Stimulated activated CD4-positive, alpha-beta T cell treated with anti-CD3 and anti-CD28 coated beads, Interleukin-1b, Interleukin-23, amount 100 ng/mL, for 48 hours (primary cell): ENCODE measurements at regions not wholly inside any gene's neighbourhood (a gene's known extent, or its start where the extent isn't known, plus 50 kb on each side); places are given as distances from the start of the nearest gene placed in this dataset.
"Not testable (repeated sequence)": the region's sequence is repeated elsewhere in the genome, so short reads cannot be mapped to it uniquely, and the experiment has no call there.

ENCODE experiments used
- DNase-seq: peaks from one replicate; pipeline ENCODE4 v3.0.0-alpha.2; 2020

DNA sequence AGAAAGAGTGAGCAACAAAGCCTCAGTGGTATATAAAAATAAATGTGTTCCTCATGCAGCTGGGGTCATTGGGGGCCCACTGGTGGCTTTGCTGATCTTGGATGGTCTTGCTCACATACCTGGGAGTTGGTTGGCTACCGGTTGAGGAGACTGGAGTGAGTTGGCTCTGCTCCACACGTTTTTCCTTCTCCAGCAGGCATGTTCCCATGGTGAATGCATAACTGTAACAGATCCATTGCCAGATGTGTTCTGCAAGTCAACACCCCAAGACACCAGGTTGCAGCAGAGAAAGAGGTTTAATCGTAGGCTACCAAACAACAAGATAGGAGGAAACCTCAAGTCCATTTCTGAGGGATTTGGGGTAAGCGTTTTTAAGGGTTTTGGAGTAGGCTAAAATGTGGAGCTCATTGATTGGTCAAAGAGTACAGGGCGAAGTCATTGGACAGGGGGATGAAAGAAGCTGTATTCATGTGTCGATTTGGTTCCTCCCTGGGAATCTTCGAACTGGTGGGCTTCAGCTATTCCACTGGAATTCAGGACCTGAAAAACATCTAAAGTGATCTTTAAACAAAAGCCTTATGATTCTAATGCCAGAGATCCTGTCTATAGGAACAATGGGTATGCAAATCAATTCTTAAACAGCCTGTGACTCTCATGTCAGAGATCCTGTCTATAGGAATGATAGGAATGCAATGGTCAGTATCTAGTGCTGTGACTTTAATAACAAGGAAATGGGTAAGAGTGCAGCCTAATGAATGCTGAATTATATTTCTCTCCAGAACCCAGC, 467.5 kb upstream of the C16orf82 start:
- DNase-seq = no peak

DNA sequence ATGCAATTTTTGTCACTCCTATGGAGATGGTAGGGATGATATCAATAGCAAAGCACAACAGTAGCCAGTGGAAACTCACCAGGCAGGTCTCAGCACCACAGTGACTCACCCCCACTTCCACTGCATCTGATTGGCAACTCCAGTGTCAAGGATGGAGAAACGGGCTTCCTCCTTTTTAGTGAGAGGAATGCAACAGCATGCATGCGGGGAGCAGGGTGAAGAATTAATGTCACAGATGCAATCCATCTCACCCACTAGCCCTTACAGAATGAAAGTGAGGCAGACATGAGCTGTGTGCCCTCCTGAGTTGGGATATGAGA, 467.0 kb upstream of the C16orf82 start:
- no peak for DNase-seq

DNA sequence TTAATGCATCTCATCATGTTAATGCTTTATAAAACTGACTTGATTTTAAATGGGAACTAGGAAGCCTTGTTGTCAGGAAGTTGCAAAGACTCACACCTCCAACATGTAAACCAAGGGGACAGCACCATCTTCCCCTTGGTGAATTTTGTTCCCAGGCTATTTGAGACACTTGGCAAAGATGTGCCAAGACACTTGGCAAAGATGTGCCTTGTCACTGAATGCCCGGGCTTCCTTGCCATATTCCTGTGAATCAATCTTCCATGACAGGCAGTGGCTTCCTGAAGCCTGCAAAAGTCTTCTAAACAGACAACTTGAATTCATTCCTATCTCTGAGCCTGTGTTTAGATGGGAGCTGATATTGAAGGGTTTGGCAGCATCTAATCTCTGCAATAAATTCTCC, 465.4 kb upstream of the C16orf82 start:
- no peak for DNase-seq

DNA sequence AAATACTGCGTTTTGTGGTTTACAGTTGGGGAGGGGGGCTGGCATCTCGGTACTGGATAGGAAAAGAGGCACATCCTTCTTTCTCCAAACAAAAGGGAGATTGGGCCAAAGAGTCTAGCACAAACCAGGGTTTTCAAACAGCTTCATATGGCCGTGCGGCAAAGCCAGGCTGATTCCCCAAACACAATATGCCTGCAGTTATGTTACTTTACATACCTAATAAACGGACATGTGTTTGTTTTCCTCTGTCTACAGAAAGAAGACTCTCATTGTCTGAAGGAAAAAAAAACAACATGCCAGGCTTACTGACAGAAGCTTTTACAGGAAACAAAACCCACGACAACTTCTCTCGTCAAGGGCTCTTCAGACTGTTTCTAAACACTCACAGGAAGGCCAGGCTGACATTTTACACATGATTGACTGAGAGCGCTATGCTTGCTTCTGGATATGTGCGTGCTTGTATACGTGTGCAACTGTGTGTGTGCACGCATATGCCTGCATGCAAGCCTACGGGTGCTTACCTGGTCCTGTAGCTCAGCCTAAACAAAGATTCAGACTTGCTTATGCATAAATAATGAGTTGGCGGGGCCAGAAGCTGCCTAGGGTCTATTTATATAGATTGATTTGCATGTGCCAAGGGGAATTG, 461.0 kb upstream of the C16orf82 start:
- DNase-seq = no peak

DNA sequence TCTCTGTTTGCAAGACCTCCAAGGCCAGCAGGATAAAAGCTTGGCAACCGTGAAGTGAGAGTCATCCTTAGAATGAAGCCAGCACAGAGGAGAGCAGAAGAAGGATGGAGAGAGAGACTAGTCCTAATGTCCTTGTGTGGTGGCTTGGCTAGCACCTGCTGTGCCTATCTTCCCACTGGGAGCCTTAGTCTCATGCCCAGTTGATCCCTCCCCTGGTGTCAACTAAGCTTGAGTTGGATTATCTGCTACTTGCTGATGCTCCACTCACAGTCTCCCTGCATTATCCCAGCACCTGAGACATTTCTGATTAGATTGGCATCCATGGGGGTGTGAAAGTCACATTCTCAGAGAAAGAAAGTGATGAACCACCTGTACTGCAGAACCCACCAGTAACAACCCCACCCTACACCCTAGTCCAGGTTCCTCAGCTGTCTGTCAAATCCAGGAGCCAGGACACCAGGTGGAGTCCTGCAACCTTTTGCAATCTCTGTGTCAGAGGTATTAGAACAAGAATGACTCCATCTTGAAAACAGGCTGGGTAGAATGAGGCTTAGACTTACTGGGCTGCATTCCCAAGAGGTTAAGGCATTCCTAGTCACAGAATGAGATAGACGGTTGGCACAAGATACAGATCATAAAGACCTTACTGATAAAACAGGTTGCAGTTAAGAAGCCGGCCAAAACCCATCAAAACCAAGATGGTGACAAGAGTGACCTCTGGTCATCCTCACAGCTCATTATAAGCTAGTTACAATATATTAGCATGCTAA, 460.2 kb upstream of the C16orf82 start:
- DNase-seq = no peak

DNA sequence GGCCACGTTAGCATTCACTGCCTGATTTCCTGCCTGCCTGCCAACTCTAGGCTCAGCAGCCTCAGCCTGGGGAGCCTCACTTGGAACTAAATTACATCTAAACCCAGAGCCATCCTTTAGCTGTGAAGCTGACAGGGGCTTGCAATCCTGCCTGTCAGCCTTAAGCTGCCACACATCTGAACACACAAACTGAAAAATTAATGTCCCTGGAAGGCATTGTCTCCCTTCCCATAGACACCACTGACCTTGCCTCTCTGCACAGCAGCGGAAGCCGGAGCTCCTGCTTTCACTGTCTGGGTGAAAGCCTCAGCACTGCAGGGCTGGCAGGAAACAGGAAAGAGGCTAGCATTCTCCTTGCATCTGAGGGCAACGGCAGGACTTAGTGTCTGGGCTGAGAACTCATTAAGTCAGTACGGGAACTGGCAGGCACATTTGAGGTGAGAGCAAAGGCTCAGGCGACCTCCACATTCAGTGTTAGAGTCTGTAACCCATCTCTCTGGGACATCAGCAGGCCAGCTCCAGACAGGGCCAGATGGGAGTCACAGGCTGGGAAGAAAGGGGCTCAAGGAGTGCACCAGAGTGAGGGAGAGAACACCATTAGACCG, 452.4 kb upstream of the C16orf82 start:
- DNase-seq = no peak

DNA sequence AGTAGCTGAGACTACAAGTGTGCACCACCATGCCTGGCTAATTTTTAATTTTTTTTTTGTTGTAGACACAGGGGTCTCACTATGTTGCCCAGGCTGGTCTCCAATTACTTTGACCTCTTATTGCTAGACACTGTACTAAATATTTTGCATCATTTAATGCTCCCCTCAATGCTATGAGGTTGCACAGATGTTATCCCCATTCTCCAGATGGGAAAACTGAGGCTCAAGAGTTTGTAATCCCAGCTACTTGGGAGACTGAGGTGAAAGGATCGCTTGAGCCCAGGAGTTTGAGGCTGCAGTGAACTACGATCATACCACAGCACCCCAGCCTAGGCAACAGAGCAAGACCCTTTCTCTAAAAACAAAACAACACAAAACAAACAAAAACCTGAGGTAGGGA, 443.3 kb upstream of the C16orf82 start:
- DNase-seq = no peak

DNA sequence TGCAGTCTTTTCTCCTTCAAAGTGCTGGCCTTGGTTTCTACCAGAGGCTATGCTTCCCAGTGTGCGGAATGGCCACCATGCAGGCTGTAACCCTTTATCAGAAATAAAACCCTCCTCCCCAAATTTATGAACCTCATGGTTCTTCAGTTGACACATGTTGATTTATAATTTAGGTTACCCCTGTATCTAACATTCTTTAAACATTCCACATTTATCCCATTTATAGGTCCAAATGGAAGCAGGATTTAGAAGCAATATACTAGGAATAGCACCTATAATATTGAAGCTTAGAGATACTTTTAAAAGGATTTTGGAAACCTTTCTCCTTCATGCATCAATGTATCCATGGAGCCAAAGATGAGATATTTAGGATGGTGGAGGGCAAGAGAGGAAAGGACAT, 438.8 kb upstream of the C16orf82 start:
- no peak for DNase-seq

DNA sequence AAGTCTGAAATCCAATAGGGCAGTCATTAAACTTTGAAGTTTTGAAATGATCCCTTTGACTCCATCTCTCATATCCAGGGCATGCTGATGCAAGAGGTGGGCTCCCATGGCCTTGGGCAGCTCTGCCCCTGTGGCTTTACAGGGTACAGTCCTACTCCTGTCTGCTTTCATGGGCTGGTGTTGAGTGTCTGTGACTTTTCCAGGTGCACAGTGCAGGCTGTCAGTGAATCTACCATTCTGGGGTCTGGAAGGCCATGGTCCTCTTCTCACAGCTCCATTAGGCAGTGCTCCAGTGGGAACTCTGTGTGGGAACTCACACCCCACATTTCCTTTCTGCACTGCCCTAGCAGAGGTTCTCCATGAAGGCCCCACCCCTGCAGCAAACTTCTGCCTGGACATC, 435.4 kb upstream of the C16orf82 start:
- DNase-seq = not testable (repeated sequence)

DNA sequence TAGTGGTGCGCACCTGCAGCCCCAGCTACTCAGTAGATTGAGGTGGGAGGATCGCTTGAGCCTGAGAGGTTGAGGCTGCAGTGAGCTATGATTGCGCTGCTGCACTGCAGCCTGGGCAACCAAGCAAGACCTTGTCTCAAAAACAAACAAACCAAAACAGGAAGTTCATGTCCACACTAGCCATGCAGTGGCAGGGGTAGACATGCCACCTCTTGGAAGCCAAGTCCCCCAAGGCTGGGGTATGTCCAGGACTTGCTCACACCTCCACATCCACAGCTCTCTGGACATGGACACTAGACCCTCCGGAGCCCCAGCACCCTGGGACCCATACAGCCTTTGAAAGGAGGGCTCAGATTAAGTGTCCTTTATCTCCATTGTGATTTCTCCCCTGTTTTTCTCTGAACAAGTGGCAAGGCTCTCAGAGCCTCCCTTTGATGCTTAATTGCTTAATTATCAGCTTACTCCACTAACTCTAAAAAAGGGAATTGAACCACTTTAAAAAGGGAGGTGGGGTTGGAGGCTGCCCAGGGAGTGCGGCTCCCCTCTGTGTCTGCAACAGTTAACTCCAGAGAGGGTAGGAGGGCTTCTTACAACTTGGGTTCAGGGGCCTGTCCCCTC, 424.6 kb upstream of the C16orf82 start:
- DNase-seq = no peak

DNA sequence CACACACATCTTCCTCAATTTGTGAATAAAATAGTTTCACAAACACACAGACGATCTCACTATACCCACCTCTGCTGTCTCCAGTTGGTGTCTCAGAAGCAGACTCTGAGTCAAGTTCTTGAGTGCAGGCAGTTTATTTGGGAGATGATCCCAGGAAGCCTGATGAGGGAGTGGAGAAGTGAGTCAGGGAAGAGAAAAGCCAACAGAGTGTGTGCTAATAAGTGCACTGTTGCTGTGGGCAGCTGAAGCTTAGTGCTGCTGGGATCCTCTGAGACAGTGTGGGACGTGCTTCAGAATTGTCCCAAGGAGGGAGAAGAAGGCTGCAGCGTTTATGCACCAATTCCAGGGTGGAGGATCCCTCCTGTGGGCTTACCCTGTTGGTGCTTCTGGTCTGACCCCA, 423.2 kb upstream of the C16orf82 start:
- no peak for DNase-seq

DNA sequence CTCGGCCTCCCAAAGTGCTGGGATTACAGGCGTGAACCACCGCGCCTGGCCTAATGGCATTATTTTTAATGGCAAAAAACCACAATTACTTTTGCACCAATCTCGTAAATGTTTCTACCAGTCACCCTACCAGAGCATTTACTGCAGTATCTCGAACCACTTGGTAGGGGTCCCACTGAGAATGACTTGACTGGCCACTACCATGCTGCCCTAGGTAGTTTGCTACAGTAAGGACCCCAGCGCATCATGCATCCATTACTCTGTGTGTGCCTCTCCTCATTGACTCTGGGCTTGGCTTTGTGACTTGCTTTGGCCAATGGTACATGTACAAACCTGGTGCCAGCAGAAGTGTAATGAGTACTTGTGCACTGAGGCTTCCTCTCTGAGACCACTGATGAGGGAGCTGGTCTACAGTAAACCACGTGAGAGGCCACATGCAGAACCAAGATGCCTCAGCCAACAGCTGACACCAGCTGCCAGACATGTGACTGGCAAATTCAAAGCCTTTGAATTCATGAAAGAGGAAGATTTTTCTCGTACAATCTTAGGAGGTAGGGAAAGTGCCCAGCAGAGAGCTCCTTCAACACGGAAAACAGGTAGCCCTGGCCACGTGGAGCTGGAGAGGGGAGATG, 421.7 kb upstream of the C16orf82 start:
- DNase-seq = peak; percentile 2

DNA sequence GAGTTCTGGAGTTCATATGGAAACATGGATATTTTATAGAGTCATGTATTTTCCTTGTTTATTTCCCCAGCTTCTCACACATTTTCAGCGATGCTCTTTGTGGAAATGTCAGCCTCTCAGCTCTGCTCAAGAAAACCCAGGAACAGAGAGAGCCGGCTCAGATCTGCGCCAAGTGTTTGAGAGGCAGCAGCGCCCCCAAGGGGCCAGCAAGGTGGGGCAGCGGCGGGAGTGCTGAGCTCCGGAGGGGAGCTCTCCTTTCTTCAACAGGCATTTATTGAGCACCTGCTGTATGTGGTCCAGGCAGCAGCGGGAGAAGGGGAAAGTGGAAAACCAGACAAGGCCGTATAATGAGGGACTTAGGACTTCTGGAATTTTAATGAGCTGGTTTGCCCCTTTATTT, 421.1 kb upstream of the C16orf82 start:
- peak; percentile 57 for DNase-seq

DNA sequence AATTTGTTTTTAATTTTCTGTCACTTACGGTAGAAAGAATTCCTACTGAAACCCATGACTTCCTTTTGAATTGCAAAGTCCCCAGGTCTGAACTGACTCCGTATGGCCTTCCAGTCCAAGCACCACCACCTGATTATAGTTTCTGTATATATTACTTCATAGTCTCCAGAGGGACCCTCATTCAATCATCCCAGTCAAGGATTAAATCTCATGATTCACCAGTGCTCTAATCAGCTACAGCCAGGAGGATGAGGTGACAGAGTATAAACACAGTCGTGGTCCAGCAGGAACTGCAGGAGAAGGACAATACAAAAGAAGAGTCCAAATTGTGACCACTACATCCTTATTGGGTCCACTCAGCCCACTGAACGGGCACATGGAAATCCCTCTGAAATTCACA, 418.9 kb upstream of the C16orf82 start:
- DNase-seq = no peak

DNA sequence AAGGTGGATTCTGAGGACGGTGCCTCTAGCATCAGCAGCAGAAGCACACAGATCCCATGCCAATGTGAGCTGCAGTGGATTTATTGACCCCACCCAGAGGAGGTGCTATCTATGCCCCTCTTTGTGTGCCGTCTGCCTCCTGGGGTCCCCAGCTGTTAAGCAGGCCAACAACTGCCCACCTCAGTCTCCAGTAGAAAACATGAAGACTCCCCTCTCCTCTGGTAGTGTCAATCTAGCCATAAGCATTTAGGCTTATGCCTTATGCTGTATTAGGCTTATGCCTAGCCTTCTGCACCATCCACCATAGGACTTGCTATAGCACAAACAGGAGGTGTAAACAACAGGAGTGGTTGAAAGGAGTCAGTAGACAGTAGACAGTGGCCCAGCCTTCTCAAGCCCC, 417.9 kb upstream of the C16orf82 start:
- DNase-seq = no peak

DNA sequence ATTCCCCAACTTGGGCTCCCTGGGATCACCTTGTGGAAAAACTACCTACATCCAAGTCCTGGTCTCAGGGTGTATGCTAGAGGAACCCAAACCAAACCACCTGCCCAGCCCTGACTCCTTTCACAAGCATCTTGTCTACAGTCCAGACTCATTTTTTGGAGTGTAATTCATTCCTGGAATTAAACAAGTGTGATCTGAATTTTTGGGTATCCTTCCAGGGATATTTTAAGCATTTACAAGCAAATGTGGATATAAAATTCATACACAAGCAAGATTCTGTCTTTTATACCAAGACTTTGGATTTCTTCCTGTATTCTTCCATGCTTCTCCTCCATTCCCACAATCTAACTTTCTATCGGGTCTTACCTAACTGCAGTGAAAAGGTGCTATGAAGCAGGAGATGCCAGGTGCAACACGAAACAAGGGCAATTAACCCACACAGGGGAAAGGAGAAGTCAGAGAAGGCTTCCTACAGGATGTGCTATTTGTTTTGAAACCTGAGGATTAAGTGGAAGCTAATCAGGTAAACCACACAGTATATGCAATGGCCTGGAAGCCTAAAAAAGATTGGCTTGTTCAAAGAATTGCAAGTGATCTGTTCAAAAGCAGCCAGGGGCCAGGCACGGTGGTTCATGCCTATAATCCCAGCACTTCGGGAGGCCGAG, 417.2 kb upstream of the C16orf82 start:
- no peak for DNase-seq

DNA sequence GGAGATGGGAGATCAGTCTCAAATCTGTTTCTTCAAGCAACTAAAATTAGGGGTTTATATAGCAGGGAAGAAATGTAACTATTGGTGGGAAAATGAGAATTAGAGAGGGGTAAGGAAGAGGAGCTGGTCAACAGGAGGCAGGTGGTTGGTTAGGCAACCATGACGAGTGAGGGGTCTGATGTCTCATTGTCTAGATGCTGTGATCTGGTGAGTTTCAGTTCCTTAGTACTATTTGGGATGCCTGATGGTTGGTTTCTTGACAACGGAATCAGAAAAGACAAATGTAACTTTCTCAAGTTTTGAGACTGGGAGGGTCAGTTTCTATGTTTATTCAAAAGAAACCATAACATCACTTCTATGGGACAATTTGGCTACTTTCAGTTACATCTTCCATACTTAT, 415.3 kb upstream of the C16orf82 start:
- no peak for DNase-seq

DNA sequence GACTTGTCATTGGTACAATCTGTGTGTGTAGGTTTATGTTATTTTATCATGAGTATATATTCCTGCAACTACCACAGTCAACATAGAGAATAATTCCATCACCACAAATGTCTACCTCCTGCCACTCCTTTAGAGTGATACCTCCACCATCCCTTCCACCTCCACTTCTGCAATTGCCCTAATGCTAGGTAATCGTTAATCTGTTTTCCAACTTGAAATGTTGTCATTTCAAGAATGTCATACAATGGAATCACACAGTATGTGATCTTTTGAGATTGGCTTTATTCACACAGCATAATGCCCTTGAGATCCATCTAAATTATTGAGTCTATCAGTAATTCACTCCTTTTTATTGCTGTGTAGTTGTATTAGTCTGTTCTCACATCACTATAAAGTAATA, 414.8 kb upstream of the C16orf82 start:
- no peak for DNase-seq

DNA sequence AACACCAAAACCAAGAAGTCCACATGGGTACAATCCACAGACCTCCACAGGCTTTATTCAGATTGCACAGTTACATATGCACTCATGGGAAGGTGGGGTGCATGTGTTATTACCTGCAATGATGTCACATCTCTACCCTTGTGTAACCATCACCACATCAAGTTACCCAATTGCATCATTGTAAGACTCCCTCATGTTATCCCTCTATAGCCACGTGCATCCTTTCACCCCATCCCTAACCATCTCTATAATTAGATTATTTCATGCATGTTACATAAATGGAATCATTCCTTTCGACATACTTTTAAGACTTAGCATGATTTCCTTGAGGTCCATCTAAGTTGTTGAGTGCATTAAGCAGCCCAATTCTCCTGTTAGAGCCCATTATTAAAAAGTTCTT, 408.2 kb upstream of the C16orf82 start:
- no peak for DNase-seq

DNA sequence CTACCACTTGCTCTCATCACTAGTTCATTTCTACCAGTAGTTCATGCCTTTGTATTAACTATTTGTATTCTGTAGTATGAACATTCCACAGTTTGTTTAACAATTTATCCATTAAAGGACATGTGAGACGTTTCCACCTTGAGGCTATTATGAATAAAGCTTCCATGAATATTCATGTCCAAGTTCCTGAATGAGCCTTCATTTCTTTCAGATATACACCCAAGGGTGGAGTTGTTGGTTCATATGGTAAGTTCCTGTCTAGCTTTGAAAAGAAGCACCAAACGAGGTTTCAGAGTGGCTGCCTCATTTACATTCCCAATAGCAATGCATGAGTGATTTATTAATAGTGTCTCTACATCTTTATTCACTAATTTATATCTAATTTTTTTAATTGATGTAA, 407.8 kb upstream of the C16orf82 start:
- DNase-seq = no peak

DNA sequence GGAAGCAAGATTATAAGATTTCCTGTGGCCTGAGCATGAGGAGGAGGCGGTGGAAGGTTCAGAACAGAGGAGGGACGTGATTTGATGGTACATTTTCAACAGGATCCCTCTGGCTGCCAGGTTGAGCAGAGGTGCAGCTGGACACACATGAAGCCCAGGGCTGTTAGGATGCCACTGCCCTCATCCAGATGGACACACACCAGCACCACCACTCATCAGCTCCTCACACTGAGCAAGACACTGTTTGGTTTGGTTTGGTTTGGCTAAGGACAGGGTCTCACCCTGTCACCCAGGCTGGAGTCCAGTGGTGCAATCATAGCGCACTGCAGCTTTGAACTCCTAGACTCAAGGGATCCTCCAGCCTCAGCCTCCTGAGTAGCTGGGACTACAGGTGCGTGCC, 402.6 kb upstream of the C16orf82 start:
- DNase-seq = no peak
